GM20431 (cell line): ENCODE measurements at regions not wholly inside any gene's neighbourhood (a gene's known extent, or its start where the extent isn't known, plus 50 kb on each side); places are given as distances from the start of the nearest gene placed in this dataset.

Experiments used
- in situ Hi-C: fragments of 300-500 bp; cut with MseI, MboI; formaldehyde crosslinking; loops from one replicate; pipeline ENCODE4 v1.15.0; 2020; ENCODE audit warnings: low sequenced_read_pairs; ENCODE audit not compliant: unreplicated experiment

DNA sequence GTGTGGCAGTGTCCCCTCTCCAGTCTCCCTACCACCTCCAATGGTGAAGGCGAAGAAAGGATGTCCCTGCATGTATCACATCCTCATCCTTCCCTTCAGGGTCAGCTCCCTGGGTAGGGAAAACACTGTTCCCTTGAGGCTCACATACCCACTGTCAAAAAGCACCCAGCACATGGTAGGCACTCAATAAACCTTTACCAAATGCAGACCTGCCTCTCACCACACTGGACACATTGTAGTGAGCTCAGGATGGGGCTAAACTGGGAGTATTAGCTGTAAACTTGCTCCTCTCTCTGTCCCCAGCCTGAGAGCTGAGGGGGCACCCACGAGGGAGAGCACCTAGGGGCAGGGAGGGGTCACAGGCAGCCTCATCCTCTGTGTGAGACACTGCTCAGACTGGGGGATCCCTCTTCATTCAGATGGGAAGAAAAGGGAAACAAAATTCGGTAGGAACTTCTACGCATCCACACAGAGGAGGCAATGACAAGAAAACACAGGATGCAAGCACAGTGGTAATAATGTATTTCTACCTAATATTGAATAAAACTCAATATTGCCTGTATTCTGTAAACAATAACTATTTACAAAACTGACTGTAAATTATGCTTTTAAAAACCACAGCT is 101.6 kb upstream of the TOP3B start:
- in situ Hi-C loops = no loop called here

DNA sequence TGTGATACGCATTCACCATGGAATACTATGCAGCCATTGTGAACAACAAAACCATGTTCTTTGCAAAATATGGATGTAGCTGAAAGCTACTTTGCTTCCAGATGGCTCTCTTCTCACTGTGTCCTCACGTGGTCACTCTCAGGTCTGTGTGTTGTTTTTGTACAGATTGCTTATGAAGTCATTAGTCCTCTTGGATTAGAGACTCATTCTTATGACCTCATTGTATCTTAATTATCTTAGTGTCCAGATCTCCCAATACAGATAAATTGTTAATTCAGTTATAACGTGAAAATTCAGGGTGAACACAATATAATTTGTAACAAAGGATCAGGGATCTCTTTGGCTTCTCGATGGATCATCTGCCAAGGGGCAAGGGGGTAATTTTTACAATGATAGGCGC is 100.4 kb upstream of the TOP3B start:
- in situ Hi-C loops = no loop called here

DNA sequence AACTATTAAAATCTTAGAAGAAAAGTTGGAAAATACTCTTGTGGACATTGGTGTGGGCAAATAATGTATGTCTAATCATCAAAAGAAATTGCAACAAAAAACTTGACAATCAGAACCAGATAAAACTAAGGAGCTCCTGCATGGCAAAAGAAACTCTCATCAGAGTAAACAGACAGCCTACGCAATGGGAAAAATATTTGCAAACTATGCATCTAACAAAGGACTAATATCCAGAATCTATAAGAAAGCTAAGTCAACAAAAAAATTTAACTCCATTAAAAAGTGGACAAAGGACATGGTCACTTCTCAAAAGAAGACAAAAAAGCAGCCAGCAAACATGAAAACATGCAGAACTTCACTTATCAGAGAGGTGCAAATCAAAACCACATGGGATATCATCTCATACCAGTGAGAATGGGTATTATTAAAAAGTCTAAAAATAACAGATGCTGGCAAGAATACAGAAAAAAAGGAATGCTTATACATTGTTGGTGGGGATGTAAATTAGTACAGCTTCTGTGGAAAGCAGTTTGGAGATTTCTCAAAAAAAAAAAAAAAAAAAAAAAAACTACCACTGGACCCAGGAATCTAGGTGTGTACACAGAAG is 99.7 kb upstream of the TOP3B start:
- in situ Hi-C loops = no loop called here

DNA sequence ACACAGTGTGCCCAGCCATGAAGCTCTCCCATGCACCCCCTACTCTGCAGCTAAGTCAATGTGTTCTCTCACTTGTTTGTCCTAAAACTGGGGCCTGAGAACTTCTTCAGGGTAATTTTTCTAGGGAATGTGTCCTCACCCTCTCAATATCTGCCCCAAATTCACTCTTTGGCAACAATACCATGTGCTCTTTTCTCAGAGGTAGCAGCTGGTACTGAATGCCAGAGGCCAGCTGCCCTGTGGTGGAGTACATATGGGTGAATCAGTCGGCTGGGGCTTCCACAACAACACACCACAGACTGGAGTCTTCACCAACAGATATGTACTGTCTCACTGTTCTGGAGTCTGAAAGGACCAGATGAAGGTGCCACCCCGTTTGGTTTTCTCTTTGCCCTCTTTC is 97.7 kb upstream of the TOP3B start:
- in situ Hi-C loops = no loop called here

DNA sequence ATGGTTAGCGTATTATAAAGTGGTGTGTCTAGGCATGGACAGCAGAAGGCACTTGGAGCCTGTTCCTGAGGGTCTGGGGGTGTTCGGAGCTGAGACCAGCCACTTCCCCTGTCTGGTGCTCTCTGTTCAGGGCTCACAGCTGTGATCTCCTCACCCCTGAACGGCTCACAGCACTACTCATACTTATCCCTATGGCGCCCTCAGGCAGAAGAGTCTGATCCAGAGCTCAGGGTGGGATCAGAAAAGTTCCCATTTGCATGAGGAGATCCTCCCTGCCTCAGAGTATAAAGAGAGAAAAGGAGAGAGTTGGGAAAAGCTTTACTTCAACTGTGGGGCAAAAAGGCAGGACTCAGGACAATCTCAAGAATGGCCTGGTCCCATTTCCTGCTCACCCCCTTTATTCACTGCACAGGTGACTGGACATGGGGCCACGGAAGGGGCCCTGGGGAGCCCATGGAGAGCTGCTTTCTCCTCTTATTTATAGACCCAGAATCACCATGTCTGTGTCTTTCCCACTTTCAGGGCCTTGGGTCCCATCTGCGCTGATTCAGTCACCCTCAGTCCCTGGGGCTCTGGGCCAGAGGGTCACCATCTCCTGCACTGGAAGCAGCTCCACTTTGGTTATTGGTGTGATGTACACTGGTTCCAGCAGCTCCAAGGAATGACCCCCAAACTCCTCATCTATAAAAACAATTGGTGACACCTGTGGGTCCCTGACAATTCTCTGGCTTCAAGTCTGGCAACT is 97.0 kb upstream of the TOP3B start:
- in situ Hi-C loops = no loop called here

DNA sequence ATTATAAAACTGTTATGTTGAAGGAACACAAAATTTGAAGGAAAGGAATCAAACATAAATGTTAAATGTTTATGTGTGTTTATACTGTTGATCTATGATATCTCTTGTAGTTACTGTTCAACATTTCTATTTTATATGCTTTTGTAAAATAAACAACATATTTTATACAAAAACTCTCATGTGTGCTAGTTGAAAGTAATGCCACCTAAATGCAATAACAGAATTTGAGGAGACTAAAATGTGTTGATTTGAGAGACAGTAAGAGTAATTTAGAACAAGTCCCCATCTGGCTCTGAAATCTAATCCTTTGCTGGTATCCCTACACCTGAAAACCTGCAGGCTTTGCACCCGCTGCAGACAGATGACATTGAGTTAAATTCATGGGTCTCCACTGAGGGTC is 95.7 kb upstream of the TOP3B start:
- in situ Hi-C loops = no loop called here

DNA sequence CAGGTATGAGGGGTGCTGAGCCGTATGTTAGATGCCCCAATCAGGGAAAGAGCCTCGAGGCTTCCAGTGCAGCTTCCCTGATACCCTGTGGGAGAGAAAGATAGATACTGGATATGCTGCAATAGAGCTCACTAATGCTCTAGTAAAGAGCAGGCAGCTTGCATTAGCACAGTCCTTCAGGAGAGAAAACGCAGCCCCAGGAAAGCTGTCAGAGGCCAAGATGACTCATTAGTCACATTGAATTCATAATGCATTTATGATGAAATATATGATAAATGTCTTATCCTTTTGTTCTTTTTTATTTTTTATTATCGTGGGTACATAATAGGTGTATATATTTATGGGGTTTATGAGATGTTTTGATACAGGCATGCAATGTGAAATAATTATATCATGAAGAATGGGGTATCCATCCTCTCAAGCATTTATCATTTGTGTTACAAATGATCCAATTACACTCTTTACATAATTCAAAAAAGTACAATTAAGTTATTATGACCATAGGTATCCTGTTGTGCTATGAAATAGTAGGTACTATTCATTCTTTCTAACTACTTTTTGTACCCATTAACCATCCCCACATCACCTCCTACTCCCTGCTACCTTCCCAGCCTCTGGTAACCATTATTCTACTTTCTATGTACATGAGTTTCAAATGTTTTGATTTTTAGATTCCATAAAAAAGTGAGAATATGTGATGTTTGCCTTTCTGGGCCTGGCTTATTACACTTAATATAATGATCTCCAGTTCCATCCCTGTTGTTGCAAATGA is 94.5 kb upstream of the TOP3B start:
- in situ Hi-C loops = no loop called here

DNA sequence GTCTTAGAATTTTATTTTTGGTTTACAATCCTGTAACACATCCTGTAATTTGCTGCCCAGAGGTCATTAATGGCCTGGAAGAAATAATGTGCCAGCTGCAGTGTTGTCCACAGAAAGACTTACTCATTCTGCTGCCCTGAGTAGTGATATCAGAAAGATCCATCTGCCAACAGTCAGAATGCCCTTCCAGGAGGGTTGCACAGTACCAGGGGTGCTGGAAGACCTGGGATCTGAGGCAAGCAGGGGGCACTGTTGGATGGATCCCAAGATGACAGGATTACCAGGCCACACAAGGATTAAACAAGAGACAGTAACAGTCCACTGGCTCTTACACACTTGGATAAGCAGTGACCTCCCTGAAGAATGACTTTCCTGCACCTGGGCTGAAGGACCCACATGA is 93.8 kb upstream of the TOP3B start:
- in situ Hi-C loops = no loop called here

DNA sequence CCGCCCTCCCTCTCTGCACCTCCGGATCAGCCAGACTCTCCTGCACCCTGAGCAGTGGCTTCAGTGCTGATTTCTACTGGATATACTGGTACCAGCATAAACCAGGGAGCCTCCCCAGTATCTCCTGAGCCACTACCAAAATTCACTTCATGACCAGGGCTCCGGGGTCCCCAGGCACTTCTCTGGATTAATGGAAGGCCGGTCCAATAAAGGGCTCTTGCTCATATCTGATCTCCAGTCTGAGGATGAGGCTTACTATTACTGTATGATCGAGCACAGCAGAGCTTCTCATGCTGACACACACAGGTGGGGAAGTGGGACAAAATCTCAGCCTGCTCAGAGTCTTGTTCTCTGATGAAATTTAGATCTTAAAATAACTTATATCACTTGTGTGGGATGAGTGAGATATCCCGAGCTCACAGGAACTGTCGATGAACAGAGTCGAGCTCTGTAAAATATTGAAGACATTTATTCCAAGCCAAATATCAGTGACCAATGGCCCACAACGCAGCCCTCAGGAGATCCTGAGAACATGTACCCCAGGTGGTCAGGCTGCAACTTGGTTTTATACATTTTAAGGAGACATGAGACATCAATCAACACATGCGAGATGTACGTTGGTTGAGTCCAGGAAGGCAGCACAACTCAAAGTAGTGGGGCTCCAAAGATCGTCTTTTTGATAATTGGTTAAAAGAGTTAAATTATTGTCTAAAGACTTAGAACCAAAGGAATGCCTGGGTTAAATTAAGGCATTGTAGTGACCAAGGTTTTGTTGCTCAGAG is 93.0 kb upstream of the TOP3B start:
- in situ Hi-C loops = no loop called here

DNA sequence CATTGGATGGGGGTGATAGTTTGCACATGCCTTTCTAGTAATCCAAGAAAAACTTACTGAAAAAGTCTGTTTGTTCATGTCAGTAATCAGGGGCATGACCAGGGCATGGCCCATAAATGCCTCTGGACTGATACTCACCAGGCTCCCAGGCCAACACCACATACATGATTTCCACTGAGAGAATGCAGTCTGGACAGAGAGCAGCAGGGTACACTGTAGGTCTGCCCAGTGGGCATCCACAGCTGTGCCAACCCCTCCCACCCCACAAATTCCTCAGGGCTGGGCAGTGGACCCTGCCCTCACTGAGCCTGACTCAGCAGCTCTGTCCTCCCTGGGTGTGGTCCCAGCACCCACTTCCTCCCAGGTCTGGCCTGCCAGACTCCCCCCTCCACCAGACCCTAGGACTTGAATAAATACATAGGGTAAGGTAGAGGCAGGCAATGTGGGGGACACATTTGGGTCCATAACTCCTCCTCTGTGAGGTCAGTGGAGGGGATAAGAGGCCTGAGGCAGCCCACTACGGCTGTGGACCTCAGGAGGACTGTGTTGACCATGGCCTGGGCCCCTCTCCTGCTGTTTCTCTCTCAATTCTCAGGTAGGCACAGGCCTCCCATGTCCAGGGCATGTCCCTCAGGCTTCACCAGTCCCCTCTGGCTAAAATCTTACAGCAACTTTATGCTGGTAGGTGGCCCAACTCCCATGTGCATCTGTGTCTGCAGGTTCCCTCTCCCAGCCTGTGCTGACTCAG is 92.2 kb upstream of the TOP3B start:
- in situ Hi-C loops = no loop called here

DNA sequence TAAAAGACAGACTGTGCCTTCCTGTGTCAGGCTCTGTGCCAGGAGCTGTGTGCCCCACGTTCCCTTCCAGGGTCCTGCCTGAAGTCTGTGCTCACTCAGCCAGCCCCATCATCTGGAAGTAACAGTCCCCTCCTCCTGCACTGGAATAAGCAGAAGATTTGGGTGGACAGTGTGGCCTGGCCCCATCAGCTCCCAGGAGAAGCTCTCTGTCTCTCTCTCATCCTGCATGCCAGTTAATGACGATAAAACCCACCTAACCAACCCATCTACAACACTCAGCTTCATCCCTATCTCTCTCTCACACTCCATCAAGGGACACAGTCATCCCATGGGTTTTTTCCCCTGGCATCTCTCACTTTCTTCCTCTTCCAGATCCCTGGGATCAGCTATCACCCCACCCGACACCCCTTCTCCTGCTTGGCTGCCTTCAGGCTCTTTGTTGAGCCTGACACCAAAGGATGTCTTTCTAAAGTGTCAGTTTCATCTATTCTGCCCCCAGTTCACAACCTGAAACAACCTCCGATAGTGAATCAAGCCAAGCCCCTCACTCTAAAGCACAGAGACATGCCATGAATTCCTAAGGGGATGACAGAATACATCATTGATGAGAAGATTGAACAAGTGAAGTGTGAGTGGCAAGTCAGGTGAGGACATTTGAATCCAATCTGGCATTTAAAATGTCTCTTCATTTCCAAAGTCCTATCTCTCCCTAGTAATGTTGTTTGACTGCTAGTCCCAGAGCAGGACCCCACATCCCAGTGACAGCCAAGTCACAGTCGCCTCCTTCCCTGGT is 91.4 kb upstream of the TOP3B start:
- in situ Hi-C loops = no loop called here

DNA sequence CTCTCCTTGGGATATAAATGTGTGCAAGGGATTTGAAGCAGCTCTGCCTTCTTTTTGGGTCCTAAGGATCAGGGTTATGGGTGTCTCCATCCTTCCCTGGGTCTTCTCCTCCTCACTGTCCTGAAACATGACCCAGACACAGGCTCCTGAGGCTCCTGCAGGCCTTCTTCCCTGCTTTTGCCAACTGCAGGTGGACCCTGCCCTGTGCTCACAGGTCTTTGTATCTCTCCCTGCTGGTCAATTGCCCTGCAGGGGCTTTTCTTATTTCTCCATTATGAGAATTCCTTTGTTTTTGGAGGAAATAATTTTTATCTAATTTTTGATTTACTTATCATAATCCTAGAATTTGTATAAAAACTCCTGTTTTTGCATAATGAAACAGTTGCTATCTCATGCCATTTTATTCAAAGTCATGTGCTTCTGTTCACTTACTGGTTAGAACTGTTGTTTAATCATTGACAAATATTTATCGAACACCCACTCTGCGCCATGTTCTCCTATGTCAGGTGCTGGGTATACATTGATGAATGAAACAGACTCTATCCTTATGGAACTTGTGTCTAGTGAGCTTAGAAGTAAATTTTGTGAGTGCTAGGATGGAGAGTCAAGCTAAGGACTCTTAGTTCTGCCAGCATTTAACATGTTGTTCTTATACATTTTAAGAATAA is 89.7 kb upstream of the TOP3B start:
- in situ Hi-C loops = no loop called here

DNA sequence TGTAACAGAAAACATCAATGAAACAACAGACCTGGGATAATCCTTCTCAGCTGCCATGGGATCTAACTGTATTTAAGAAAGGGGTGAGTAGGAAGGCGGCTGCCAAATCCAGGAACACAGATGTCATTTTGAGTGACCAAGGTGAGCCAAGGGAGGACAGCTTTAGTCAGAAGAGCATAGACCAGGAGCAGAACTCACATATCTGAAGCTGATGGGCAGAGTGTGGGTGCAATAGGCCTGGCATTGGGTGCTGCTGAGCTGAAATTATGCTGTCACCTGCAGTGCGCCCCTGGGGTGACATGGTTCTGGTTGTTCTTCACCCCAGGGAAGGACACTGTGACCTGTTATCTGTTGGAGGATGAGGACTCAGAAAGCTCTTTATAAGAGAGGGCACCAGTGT is 88.9 kb upstream of the TOP3B start:
- in situ Hi-C loops = no loop called here

DNA sequence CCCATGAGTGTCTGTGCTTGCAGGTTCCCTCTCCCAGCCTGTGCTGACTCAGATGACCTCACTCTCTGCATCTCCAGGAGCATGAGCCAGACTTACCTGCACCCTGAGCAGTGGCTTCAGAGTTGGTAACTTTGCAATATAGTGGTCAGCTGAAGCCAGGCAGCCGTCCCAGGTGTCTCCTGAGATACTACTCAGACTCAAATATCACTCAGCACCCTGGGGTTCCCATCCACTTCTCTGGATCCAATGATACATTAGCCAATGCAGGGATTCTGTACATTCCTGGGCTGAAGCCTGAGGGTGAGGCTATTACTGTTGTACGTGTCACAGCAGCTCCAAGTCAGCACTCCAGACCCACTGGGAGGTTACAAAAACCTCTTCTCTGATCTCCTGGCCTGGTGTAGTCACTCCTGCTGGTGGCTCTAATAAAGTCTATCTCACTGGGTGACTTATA is 87.8 kb upstream of the TOP3B start:
- in situ Hi-C loops = no loop called here

DNA sequence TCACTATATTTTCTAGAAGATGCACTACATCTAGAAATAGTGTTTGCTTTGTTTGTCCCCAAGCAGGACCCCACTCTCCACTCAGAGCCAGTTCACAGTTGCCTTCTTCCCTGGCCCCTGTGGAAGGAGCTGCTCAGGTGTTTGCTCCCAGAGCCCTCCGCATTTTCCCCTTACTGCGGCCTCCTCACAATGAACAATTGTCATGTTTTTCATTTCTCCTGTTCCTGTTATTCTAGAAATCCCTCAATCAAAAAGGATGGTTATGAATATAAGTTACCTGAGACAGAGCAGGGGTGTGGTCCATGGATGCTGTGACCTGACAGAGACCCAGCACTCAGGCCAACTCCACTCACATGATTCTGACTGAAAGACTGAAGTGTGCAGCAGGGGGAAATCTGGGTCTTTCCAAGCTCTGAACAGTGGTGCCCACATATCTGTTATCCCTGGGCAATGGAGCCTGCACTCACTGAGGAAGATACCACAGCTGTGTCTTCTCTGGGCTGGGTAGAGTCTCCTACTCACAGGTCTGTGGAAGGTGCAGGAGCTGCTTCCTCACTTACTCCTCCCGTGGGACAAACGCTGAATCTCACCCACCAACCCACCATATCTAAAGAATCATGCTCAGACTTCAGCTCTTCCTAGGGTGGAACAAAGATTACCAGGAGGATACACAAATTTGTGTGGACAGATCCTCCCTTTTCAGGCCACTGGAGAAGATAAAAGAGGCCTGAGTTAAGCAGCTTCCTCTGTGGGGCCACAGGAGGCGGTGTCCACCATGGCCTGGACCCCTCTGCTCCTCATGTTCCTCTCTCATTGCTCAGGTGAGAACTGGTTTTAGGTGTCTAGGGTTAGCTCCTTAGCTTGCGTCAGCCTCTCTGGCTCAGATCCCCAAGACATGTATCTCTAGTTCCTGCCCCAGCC is 87.1 kb upstream of the TOP3B start:
- in situ Hi-C loops = no loop called here

DNA sequence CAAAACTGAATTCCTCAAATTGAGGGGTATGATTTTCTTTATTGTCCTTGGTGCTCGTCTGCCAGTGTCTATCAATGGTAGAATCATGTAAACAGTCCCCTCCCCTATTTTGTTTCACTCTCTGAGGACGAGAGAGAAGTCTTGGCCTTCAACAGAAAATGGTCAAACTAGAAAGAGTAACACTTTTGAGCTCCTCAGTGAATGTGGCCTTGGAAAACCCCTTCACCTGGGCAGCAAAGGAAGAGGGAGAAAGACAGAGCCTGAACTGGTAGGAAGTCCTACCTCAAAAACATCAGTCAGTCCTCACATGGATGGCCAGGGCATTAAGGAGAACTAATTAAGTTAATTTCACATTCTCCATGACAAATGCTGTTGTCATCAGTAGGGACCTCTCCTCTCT is 86.1 kb upstream of the TOP3B start:
- in situ Hi-C loops = no loop called here

DNA sequence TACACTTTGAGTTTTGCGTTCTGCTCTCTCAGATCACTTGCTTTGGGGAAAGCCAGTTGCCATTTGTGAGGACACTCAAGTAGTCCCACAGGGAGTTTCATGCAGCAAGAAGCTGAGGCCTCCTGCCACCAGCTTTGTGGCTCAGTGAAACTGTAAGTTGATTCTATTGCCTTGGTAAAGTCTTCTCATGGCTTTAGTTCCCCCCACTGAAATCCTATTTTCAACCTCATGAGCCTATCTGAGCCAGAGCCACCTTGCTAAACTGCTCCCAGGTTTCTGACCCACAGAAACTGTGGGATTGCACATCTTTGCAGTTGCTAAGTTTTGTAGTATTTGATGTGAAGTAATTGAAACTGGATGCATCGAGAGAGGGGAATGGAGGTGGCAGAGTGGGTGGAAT is 85.4 kb upstream of the TOP3B start:
- in situ Hi-C loops = no loop called here
